Activated T-cell treated with anti-CD3 and anti-CD28 coated beads, Interleukin-2, amount 50 U/mL, for 4 hours (primary cell): ENCODE measurements at regions not wholly inside any gene's neighbourhood (a gene's known extent, or its start where the extent isn't known, plus 50 kb on each side); places are given as distances from the start of the nearest gene placed in this dataset.

Experiments
- ATAC-seq, 2 donors: fragments of 200-7000 bp; cut with Tn5 transposase; one replicate each; pipeline ENCODE4 v1.10.0; 2021
- DNase-seq: peaks from one replicate; pipeline ENCODE4 v3.0.0-alpha.2; 2020
- H3K27me3 Mint-ChIP-seq: one replicate; pipeline ENCODE4 v1.8.0; 2021; ENCODE audit warnings: low read depth, mixed read lengths
- H3K36me3 Mint-ChIP-seq: one replicate; pipeline ENCODE4 v1.8.0; 2022; ENCODE audit warnings: mixed read lengths; ENCODE audit not compliant: insufficient read depth
- H3K4me1 Mint-ChIP-seq: one replicate; pipeline ENCODE4 v1.8.0; 2021; ENCODE audit warnings: low read depth, mixed read lengths
- H3K4me3 Mint-ChIP-seq: one replicate; pipeline ENCODE4 v1.8.0; 2021; ENCODE audit warnings: mild to moderate bottlenecking, moderate library complexity, mixed read lengths
- H3K9me3 Mint-ChIP-seq: one replicate; pipeline ENCODE4 v1.8.0; 2021; ENCODE audit warnings: mixed read lengths

- H3K4me1 Mint-ChIP-seq = no peaks in the 10 kb centered on the region
- H3K36me3 Mint-ChIP-seq = no peaks in the 10 kb centered on the region
- peaks cover 7% of the 10 kb centered on the region for H3K9me3 Mint-ChIP-seq
- DNase-seq = no peak
- ATAC-seq = no peak
- H3K27me3 Mint-ChIP-seq = no peaks in the 10 kb centered on the region
- H3K4me3 Mint-ChIP-seq = no peak overlapping the region
Observed at GRCh38 chr6:14810021-14810420, 435.8 kb upstream of the JARID2 start.

- Mint-ChIP-seq H3K36me3 (no peaks in the 10 kb centered on the region), H3K4me3 (no peak overlapping the region), H3K27me3 (no peaks in the 10 kb centered on the region), H3K9me3 (peaks cover 7% of the 10 kb centered on the region), H3K4me1 (no peaks in the 10 kb centered on the region)
- ATAC-seq = no peak
- DNase-seq = no peak
Observed at GRCh38 chr6:14811775-14812428, 434.0 kb upstream of the JARID2 start.

DNA sequence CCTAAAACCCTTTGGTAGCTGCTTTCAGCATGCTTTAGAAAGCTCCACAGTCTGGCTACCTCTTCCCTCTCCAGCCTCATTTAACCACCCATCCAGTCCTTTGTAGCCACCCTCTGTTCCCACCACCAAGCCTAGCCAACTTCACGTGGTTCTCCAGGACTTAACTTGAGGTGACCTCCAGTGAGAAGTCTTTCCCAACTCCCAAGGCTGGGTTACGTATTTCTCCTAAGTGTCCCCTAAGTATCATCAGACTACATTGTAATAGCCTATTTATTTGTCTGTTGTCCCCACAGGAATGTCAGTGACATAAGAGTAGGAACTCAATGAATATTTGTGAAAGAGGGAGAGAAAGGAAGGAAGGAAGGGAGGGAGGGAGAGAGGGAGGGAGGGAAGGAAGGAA lies 431.9 kb upstream of the JARID2 start:
- no peak for ATAC-seq
- Mint-ChIP-seq H3K36me3 (no peaks in the 10 kb centered on the region), H3K9me3 (no peaks in the 10 kb centered on the region), H3K4me3 (no peak overlapping the region), H3K4me1 (no peaks in the 10 kb centered on the region), H3K27me3 (no peaks in the 10 kb centered on the region)
- no peak for DNase-seq

DNA sequence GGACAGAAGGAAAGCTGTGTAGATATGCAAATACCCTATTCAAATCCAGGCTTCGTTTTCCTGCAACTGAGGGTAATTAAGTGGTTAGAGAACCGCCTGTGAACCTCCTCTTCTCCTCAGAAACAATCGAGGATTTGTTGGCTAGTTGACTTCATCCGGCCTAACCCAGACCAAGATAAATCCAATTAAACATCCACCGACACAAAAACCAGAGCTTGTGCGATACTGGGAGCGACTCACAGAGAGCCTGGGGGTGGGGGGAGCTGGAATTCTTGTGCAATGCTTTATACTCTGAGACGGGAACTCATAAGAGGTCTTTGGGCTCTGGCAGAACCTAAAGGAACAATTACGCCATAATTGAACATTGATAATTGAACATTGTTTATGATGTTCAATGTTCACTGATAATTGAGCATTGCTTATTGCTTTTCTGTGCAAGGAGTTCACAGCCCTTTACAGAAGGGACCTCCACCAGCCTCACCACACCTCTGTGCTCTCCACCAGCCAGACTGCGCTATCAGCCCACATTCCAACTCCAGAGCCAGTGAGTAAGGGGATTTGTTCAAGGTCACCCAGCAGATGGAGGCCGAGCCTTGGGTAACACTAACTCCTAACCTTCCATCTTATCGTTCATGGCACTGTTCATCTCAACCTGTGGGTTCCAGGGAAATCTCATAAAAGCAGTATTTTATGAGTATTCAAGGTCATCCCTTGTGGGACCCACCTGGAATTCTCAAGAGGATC lies 429.6 kb upstream of the JARID2 start:
- H3K27me3 Mint-ChIP-seq = no peaks in the 10 kb centered on the region

DNA sequence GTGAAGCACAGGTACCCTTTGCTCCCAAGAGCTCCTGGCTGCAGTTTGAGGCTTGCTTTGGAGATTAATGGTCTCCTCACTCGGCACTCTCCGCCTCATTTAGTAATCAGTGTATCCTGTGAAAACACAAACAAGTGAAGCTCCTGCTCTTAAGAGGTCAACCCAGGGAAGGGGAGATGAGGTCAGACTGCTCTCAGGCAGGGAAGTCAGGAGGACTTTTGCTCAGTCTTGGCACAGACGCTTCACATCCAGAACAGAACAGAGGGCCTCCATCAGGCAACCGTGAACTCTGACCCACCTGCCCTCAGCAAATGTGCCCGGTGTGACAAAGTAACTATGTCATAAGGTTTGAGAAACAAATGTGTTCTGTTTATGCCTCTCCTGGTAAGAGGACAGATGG lies 428.8 kb upstream of the JARID2 start:
- no peak overlapping the region for H3K4me3 Mint-ChIP-seq
- DNase-seq (no peak), ATAC-seq (no peak)
- H3K9me3 Mint-ChIP-seq = no peaks in the 10 kb centered on the region
- peaks cover 11% of the 10 kb centered on the region for H3K4me1 Mint-ChIP-seq
- no peaks in the 10 kb centered on the region for H3K27me3 Mint-ChIP-seq
- H3K36me3 Mint-ChIP-seq = no peaks in the 10 kb centered on the region

More for the DNA sequence above, 429.6 kb upstream of the JARID2 start:
- H3K4me3 Mint-ChIP-seq = no peak overlapping the region
- no peaks in the 10 kb centered on the region for H3K36me3 Mint-ChIP-seq
- DNase-seq (no peak), ATAC-seq (no peak)
- peaks cover 9% of the 10 kb centered on the region for H3K4me1 Mint-ChIP-seq
- no peaks in the 10 kb centered on the region for H3K9me3 Mint-ChIP-seq

GRCh38 chr6:14818422-14818884 lies 427.4 kb upstream of the JARID2 start:
- Mint-ChIP-seq H3K36me3 (no peaks in the 10 kb centered on the region), H3K9me3 (no peaks in the 10 kb centered on the region), H3K27me3 (no peaks in the 10 kb centered on the region), H3K4me1 (peaks cover 11% of the 10 kb centered on the region), H3K4me3 (no peak overlapping the region)
- DNase-seq (no peak), ATAC-seq (no peak)

GRCh38 chr6:14819001-14819400 lies 426.9 kb upstream of the JARID2 start:
- Mint-ChIP-seq H3K36me3 (no peaks in the 10 kb centered on the region), H3K27me3 (no peaks in the 10 kb centered on the region), H3K9me3 (no peaks in the 10 kb centered on the region), H3K4me1 (peaks cover 11% of the 10 kb centered on the region), H3K4me3 (no peak overlapping the region)
- ATAC-seq (no peak), DNase-seq (no peak)

DNA sequence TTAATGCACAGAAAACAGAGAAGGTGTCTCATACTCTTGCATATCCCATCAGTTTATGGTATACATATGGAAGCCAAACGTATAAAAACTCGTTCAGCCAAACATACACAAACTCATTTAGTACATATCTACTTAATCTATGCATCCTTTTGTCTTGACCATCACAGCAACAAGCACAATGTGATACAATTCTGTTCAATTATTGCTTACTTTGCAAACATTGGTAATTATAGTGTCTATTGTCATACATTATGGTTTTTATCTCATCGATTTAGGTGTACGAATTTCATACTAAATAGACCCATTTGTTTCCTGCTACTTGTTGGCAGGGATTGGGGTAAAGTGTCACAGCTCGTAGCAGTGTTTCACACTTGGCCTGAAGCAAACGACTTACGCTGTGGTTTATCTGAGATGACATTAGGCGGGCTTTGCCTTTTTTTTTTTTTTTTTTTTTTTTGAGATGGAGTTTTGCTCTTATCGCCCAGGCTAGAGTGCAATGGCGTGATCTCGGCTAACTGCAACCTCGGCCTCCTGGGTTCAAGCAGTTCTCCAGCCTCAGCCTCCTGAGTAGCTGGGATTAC lies 425.9 kb upstream of the JARID2 start:
- H3K9me3 Mint-ChIP-seq = no peaks in the 10 kb centered on the region
- no peaks in the 10 kb centered on the region for H3K36me3 Mint-ChIP-seq
- no peak for ATAC-seq
- H3K4me3 Mint-ChIP-seq = no peak overlapping the region
- peaks cover 11% of the 10 kb centered on the region for H3K4me1 Mint-ChIP-seq
- DNase-seq = no peak
- H3K27me3 Mint-ChIP-seq = no peaks in the 10 kb centered on the region

DNA sequence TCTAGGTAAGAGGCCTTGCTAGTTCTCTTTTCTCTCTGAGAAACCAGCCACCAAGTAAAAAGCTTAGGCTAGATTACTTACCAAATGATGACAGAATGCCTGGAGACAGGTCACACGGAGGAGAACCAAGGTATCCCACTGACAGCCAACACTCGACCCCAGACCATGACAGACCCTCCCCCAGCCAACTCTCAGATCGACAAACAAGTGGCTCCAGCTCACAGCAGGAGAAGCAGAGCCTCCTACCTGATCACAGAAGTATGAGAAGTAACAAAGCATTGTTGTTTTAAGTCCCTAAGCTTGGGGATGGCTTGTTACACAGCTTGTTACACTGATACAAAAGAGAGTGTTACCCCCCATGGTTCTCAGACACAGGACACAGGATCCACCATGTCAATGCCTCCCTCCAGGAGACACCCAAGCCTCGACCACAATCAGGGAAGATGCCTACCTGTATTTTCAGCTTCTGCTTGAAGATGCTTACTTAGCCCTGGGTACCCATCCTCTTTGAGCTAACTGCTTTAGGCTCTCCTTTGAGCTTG lies 423.8 kb upstream of the JARID2 start:
- DNase-seq (no peak), ATAC-seq (no peak)
- Mint-ChIP-seq H3K36me3 (no peaks in the 10 kb centered on the region), H3K4me1 (peaks cover 11% of the 10 kb centered on the region), H3K4me3 (no peak overlapping the region), H3K9me3 (no peaks in the 10 kb centered on the region), H3K27me3 (peaks cover 3% of the 10 kb centered on the region)

DNA sequence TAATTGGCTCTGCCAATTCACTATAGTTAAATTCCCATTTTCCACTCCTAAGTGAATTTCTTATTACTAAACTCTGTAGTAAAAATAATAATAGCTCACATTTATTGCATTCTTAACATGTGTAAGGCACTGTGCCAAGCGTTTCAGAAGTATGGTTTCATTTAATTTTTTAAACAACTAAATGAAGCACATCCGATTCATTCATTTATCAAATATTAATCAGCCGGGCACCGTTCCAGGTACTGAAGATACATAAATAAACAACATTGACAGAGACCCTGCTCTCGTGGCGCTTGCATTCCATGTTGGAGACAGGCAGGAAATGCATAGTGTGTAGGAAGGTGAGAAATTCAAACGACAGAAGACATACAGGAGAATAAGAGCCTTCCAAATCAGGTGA lies 423.2 kb upstream of the JARID2 start:
- Mint-ChIP-seq H3K4me1 (peaks cover 11% of the 10 kb centered on the region), H3K27me3 (peaks cover 3% of the 10 kb centered on the region), H3K36me3 (no peaks in the 10 kb centered on the region), H3K9me3 (no peaks in the 10 kb centered on the region), H3K4me3 (no peak overlapping the region)
- DNase-seq (no peak), ATAC-seq (no peak)

DNA sequence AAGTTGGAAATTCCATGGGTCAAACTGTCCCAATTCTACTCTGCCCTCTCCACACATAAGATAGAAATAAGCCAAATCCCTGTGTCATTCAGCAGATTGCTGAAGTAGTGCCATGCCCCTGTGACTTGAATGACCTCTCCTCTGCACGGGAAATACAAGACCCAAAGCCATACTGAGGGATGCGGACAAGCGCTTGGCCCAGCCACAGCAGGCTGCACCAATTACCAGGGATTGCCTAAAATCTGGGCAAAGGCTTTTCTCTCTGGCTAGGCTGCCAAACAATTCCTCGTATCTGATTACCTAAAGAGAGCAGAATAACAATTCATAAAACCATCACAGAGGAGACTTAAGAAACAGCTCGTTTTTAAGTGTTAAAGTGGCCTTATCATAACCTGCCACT lies 421.8 kb upstream of the JARID2 start:
- Mint-ChIP-seq H3K9me3 (no peaks in the 10 kb centered on the region), H3K4me3 (no peak overlapping the region), H3K36me3 (no peaks in the 10 kb centered on the region), H3K27me3 (peaks cover 3% of the 10 kb centered on the region), H3K4me1 (peaks cover 11% of the 10 kb centered on the region)
- ATAC-seq (no peak), DNase-seq (no peak)

- H3K9me3 Mint-ChIP-seq = no peaks in the 10 kb centered on the region
- H3K4me3 Mint-ChIP-seq = no peak overlapping the region
- no peaks in the 10 kb centered on the region for H3K36me3 Mint-ChIP-seq
- H3K4me1 Mint-ChIP-seq = peaks cover 11% of the 10 kb centered on the region
- DNase-seq (no peak), ATAC-seq (no peak)
- H3K27me3 Mint-ChIP-seq = peaks cover 3% of the 10 kb centered on the region
Observed at GRCh38 chr6:14824484-14825275, 421.2 kb upstream of the JARID2 start.

- no peak overlapping the region for H3K4me3 Mint-ChIP-seq
- no peak for ATAC-seq
- H3K9me3 Mint-ChIP-seq = no peaks in the 10 kb centered on the region
- H3K36me3 Mint-ChIP-seq = no peaks in the 10 kb centered on the region
- no peak for DNase-seq
- peaks cover 1% of the 10 kb centered on the region for H3K4me1 Mint-ChIP-seq
- peaks cover 3% of the 10 kb centered on the region for H3K27me3 Mint-ChIP-seq
Observed at GRCh38 chr6:14826456-14826855, 419.4 kb upstream of the JARID2 start.

GRCh38 chr6:14827354-14827753 lies 418.5 kb upstream of the JARID2 start:
- Mint-ChIP-seq H3K4me3 (no peak overlapping the region), H3K27me3 (peaks cover 3% of the 10 kb centered on the region), H3K9me3 (no peaks in the 10 kb centered on the region), H3K4me1 (no peaks in the 10 kb centered on the region), H3K36me3 (no peaks in the 10 kb centered on the region)
- DNase-seq (no peak), ATAC-seq (no peak)
